HG03521 (cell line): ENCODE measurements at regions not wholly inside any gene's neighbourhood (a gene's known extent, or its start where the extent isn't known, plus 50 kb on each side); places are given as distances from the start of the nearest gene placed in this dataset.

Experiments
- ATAC-seq: cut with Tn5 transposase; IDR thresholded peaks from one replicate; pipeline ENCODE4 v1.9.1; 2021; ENCODE audit warnings: mild to moderate bottlenecking, moderate library complexity; ENCODE audit not compliant: unreplicated experiment

DNA sequence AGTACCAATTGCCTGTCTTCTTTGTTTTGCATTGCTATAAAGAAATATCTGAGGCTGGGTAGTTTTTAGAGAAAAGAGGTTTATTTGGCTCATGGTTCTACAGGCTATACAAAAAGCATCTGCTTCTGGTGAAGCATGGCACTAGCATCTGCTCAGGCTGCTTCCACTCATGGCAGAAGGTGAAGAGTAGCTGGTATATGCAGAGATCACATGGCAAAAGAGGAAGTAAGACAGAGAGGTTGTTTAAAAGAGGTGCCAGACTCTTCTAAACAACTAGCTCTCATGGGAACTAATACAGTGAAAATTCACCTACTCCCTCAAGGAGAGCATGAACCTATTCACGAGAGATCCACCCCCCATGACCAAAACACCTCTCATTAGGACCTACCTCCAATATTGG is 56.7 kb upstream of the GUCA2B start:
- no peak for ATAC-seq

DNA sequence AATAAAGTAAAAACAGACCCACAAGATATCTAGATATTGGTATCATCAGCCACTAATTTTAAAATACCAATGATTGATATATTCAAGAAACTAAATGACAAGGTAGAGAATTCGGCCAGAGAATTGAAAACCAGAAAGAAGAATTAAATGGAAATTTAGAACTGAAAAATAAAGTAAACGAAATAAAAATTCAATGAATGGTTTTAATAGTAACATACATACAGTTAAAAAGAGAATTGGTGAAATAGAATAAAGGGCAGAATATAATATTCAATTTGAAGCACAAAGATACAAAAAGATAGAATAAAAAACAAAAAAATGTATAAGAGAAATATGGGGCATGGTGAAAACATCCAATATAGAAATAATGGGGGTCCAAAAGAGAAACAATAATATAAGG is 64.0 kb upstream of the GUCA2B start:
- no peak for ATAC-seq

DNA sequence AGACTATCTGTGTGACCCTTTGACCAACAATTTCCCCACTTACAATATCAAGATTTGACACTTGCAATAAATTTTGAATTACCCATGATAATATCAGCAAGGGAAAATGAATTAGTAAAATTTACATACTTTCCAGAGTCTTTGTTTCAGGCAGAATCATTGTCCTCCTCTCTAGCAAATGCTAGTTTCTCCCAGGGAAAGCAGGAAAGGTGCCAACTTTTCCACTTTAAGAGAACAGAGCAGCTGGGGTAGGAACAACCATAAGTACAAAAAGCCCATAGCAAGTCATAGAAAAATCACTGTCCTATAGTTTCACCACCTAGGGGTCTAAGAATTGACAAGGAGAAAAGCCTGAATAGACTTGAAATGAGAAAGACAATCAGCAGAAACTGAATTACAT is 67.1 kb upstream of the GUCA2B start:
- ATAC-seq: no peak

DNA sequence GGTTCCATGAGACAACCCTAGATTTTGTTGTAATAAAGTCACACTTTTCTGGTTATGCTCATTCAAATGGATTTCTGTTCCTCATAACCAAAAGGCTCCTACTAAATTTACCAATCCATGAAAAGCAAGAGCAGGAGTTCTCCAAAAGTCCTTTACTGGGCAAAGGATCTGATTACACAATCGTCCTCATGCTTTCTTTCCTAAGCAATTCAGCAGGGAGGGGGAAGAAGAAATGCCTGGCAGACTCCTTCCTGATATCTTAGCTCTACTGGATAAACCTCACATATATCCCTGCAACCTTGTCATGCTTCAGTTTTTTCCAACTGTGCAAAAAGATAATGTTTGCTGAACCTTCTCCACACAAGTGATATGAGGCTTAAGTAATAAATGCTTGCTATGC is 67.6 kb upstream of the GUCA2B start:
- ATAC-seq: no peak

DNA sequence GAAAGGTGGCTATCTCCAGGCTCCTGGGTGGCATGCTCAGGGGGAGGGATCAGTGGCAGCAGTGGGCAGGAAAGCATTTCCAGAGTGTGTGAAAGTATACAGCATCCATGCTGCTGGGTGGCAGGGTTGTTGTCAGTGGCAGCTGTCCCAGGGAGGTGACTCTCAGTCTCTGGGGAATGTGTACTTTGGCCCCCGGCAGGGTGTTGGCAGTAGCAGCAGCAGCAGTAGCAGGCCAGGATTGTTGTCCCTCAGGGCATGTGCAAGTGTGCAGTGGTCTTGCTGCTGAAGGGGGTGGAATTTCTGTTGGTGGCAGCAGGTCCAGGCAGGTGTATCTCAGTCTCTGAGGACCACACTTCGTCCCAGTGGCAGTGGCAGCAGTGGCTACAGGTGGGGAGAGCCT is 71.7 kb upstream of the GUCA2B start:
- ATAC-seq: no peak

DNA sequence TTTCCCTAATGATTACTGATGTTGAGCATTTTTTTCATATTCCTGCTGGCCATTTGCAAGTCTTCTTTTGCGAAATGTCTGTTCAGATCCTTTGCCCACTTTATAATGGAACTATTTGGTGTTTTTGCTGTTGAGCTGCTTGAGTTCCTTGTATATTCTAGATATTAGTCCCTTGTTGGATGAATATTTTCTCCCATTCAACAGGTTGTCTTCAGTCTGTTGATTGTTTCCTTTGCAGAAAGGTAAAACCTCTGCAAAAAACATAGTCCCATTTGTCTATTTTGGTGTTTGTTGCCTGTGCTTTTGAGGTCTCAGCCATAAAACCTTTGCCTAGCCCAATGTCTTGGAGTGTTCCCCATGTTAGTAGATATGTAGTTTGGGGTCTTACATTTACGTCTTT is 78.0 kb upstream of the GUCA2B start:
- no peak for ATAC-seq

DNA sequence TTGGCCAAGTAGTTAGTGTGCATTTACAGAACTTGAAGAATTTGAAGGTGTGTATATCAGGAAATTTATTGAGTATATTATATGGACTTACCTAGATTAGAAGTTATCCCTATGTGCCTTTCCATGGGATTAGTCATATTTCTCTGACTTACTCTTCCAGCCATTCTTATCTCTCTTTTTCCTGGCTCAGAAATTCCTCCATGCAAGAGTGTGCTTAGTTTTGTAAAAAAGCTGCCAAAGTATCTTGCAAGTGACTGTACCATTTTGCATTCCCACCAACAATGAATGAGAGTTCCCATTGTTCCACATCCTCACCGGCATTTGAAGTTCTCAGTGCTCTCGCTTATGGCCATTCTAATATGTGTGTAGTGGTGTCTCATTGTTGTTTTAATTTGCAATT is 82.2 kb upstream of the GUCA2B start:
- ATAC-seq: no peak

DNA sequence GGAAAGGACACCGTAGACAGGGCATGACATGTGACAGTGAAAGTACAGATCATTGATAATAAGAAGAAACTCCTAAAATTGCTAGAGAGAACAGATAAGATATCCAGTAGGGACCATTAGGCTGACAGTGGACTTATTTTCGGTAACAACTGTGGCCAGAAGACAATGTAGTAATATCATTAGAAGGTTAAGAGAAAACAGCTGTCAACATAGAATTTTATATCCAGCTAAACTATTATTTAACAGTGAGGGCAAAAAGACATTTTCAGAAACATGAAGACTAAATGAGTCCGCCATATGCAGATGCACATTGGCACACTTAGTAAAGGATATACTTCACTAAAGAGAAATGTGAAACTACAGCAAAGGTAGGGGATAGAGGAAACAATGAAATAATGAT is 95.4 kb upstream of the GUCA2B start:
- no peak for ATAC-seq

DNA sequence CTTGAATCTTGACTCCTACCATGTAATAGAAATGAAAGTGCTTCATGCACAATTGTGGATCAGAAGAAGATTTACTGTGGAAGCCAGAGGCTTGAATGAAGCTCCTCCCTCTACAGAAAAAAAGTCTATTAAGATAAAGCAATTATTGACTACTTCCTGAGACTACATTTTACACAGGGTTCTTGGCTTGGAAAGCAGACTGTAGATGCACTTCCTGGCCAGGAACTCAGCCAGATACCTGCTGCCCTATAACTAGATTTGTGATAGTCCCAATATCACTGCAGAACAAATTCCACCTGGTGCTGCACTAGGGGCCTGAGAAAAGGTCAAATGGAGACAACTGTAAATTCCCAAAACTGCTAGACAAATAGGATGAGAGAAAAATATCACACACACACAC is 96.8 kb upstream of the GUCA2B start:
- no peak for ATAC-seq

DNA sequence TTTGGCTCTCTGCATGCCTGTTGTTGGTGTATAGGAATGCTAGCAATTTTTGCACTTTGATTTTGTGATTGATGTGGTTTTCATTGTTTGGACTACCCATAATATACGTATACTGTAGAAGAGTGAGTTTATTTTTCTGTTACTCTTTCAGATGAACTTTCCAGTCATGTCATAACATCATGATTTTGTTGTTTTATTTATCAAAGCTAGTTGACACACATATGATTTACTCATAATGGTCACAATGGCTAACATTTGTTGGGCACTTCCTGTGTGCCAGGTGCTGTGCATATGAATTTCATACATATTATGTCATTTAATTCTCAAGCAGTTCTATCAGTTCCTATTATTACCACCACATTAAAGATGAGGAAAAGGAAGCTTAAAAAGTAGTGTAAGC is 98.1 kb upstream of the GUCA2B start:
- no peak for ATAC-seq

DNA sequence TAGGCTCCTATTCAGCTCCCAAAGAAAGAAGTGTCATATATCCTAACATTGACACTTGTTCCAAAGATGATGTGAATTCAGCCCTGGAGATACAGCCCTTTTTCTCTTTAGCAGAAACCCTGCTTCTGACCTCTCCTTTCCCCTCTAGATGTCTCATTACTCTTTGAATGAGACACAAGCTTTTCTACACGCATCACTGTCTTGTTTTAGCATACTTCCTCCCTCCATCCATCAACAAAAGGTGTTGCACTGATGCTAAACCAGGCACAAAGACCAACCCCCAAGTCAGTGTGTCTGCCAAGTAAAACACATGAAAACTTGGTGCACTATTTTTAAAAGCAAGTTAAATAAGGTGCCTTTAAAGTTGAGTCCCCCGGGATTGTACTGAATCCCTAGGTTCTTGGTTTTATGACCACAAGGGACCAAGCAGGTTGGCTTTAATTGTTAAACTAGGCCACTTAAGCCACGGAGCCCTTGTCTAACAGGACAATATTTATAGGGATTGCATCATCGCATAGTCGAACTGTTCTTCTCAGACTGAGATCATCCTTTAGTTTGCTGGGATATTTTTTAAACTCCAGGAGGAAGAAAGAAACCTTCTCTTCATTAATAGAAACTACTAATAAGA is 101.0 kb upstream of the GUCA2B start:
- no peak for ATAC-seq

DNA sequence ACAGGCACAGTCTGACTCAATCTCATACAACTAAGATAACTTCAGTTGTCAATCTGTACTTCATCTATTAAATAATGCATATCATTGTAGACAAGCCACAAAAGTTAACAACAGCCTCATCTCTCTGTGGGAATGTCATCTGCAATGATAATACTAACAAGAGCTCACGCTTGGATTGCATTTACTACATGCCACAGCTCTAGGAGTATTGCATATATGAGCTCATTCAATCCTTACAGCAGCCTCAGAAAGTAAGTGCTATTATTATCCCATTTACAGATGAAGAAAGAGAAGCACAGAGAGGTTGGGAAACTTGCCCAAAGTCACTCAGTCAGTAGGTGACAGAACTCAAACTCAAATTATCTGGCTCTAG is 105.7 kb upstream of the GUCA2B start:
- ATAC-seq: no peak

DNA sequence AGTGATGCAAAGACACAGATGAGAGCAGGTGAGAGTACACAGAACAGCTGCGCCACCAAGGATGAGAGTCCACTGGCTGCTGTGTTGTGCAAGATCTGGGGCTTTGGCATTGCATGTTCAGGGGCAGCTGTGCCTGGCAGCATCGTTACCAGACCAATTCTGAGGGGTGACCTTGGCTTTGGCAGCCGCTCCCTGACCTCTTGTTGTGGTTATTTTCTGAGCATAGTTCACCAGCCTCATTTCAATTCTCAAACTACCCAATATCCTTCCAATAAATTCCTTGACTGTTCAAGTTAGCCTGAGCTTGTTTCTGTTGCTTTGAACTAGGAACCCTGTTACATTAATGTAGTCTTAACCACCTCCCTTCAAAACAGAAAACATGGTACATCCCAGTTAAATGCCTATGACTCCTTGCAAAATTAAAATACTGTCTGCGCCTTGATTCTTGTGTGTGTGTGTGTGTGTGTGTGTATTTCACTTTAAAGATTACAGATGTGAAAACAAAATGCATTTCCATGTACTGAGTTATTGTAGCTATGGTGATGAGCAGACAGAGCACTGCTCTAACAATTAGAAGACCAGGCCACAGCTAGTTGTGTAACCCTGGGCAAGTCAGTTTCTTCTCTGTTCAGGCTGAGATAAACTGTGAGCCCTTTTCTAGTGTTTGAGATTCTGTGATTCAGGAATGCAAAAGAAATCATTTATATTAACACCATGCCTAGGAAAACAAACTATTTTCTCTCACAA is 106.3 kb upstream of the GUCA2B start:
- no peak for ATAC-seq

DNA sequence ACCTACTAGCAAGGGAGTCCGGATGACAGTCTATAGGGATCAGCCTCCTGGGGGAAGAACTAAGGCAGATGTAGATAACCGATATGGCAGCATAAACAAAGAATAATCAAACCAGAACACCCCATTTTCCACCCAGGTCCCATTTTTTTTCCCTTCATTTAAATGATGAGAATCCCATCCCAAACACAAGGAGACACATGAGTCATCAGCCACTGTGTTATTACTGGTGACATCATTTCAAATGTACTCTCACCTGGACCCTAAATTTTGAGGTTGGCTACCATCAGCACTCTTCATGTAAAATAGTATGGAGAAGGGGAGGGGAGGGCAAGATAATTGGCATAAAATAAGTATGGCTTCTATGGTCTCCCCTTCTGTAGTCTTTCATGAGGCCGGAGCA is 108.9 kb upstream of the GUCA2B start:
- ATAC-seq: no peak

DNA sequence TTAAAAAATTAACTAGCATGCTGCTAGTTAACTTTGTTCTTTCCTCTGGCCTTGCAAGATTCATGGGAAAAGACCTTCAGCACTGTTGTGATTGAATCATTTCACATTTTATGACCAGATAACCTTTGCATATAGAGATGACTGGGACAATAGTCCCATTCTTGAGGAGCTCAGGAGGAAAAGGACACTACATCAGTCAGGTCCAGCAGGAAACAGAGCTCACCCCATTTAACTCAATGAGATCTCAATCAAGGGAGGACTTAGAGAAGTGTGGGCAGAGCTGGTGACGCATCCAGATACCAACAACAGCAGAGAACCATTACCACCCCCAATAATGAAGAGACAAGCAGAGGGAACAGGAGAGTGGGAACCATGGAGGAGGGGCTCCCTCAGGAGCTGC is 109.4 kb upstream of the GUCA2B start:
- no peak for ATAC-seq

DNA sequence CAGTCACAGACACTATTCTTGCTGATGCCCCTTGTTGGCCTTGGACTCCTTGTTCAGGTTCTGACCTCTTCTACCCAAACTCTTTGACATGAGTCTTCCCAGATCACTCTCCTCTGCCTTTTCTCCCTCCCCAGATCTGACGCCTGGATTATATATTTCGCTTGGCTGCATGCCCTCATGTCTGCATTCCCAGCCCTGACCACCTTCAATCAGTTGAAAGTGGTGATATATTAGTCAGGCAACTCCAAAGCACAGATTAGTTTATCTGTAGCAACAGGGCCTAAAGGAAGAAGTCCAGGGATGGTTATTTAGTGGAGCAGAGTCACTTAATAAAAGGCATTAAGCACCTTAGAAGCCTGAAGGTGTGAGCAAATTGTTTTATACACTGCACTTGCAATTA is 110.0 kb upstream of the GUCA2B start:
- ATAC-seq: no peak

DNA sequence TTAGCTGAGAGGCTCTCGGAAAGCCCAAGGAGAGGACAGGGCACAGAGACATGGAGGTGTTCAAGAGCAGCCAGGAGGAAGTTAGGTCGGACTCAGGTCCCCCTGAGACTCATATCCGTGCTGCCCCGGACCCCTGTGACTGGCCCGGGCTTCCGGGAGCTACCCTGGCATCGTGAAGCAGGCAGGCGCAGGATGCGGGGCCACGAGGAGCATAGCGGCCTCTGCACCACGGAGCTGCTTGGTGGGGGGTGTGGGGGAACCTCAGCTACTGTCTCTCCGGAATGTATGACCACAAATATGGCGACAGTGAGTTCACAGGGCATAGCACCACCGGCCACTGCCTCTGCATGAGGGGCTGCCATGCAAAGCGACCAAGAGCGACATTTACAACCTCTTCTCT is 112.2 kb upstream of the GUCA2B start:
- ATAC-seq: no peak

DNA sequence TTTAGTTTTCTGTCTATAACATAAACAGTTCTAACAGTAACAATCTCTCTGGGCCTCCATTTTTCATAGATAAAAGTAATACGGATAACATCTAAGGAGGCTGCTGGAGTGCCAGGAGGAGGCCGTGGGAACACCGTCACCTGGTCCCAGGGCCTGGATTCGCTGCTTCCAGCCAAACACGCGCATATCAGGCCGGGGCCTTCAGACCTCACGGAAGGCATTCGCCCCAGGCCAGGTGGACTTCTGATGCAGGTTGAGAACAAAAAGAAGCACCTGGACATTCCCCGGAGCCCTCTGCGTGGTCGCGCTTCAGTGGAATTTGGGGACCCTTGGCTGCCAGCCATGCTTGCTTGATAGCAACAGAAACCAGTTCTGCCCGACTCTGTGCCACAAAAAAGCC is 113.1 kb upstream of the GUCA2B start:
- no peak for ATAC-seq

DNA sequence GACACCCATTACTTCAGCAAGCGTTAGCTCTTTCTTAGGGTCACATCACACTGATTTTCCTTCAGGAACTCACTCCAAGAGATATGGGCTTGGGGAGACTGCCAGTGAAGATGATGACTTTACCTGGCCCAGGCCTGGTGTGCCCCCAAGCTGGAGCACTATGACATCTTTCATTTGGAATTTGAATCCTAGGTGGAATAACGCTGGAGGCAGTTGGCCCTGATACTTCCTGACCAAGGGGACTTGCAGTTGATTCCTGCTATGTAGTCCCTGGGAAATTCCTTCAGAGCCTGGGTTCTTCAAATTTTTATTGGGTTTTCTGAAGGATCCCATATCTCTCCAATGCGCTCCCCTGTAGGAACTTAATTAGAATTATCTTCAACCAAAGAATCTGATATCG is 114.9 kb upstream of the GUCA2B start:
- ATAC-seq: no peak

DNA sequence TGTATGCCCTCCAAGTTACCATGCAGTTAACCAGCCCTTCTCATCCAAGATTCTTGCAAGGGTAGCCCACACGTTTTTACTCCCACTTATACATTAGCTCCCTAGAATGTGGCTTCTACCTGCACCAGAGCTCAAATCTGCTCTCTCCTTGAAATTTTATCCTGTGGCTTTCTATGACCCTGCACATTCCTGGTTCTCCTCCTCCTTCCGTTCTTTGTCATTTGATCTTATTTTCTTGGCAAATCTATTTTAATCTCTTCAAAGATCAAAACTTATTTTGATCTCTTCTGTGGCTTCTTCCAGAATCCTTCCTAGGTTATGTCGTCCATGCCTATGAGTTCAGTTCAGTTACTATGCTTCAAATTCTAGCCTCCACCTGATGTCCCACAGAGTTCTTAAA is 115.6 kb upstream of the GUCA2B start:
- ATAC-seq: no peak

DNA sequence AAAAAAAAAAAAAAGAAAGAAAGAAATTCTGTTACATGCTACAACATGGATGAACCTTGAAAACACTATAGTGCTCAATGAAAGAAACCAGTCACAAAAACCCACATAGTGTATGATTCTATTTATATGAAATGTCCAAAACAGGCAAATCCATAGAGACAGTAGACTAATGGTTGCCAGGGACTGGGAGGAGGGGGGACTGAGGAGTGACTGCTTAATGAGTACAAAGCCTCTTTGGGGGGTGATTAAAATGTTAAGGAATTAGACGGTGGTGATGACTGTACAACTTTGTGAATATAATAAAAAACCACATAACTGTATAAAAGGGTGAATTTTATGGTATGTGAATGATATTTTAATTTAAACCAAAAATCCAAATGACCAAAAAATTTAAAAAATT is 116.0 kb upstream of the GUCA2B start:
- ATAC-seq: no peak

DNA sequence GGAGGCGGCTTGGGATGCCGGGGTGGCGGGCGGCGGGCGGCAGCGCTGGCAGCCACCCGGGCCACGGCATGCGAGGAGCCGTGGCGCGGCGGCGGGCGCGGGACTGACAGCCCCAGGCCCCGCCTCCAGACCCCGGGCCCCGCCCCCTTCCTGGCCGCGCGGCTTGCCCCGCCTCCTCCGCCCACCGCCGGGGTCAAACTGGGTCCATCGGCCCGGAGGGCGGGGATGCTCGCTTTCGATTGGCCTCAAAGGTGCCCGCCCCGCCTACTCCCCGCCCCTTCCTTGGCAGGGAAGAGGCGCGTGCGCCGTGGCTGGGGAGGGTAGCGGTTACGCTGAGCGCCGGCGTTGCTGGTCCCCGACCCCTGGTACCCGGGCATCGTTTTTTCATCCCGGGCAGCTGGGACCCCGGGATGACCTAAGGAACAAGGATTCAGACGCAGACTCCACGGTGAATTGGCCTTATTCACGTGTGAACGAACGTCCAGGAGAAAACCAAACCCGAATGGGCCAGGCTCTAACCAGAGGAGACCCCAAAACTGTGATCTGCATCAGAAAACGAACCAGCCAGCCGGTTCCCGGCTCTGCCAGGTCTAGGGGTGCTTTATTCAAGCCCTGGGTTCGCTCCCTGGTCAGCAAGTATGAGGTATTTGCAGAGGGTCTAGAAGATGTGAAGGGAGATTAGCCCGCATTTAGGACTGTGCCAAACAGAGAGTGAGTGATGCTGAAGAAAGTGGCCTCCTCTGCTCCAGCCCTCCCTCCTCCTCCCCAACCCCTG is 117.2 kb upstream of the GUCA2B start:
- peak; percentile 83 for ATAC-seq
